ENCODE measurements at regions not wholly inside any gene's neighbourhood (a gene's known extent, or its start where the extent isn't known, plus 50 kb on each side); places are given as distances from the start of the nearest gene placed in this dataset.
"Not testable (repeated sequence)": the region's sequence is repeated elsewhere in the genome, so short reads cannot be mapped to it uniquely, and the experiment has no call there.

GRCh38 chr1:245060684-245061374, 94.0 kb upstream of the KIF26B start:
- ATAC-seq (ENCODE audit: insufficient number of reproducible peaks, low FRiP score, low read depth) = no peak

GRCh38 chr1:245059806-245060424, 94.9 kb upstream of the KIF26B start:
- no peak for ATAC-seq (ENCODE audit: insufficient number of reproducible peaks, low FRiP score, low read depth)
- Histone ChIP-seq H3K36me3 (no peaks in the 10 kb centered on the region), H3K9me3 (no peaks in the 10 kb centered on the region), H3K27ac (no peak overlapping the region), H3K4me1 (ENCODE audit: control insufficient read depth in 1 of 2, low read depth in 2 of 2) (no peaks in the 10 kb centered on the region), H3K27me3 (replicated peaks; ENCODE audit: insufficient read depth) (no peaks in the 10 kb centered on the region), H3K4me3 (no peak overlapping the region)
- TF ChIP-seq, protein P1, sequence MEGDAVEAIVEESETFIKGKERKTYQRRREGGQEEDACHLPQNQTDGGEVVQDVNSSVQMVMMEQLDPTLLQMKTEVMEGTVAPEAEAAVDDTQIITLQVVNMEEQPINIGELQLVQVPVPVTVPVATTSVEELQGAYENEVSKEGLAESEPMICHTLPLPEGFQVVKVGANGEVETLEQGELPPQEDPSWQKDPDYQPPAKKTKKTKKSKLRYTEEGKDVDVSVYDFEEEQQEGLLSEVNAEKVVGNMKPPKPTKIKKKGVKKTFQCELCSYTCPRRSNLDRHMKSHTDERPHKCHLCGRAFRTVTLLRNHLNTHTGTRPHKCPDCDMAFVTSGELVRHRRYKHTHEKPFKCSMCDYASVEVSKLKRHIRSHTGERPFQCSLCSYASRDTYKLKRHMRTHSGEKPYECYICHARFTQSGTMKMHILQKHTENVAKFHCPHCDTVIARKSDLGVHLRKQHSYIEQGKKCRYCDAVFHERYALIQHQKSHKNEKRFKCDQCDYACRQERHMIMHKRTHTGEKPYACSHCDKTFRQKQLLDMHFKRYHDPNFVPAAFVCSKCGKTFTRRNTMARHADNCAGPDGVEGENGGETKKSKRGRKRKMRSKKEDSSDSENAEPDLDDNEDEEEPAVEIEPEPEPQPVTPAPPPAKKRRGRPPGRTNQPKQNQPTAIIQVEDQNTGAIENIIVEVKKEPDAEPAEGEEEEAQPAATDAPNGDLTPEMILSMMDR (IDR thresholded peaks at IDR 0.05) = no peak
- no peak for DNase-seq (ENCODE audit: low spot score)

More at GRCh38 chr1:245060684-245061374, 94.0 kb upstream of the KIF26B start:
- no peaks in the 10 kb centered on the region for H3K27me3 ChIP-seq (replicated peaks; ENCODE audit: insufficient read depth)
- no peak for DNase-seq (ENCODE audit: low spot score)
- no peaks in the 10 kb centered on the region for H3K4me1 ChIP-seq (ENCODE audit: control insufficient read depth in 1 of 2, low read depth in 2 of 2)
- H3K27ac ChIP-seq = no peak overlapping the region
- no peaks in the 10 kb centered on the region for H3K9me3 ChIP-seq
- no peaks in the 10 kb centered on the region for H3K36me3 ChIP-seq
- TF ChIP-seq, protein P1 (IDR thresholded peaks at IDR 0.05) = no peak
- no peak overlapping the region for H3K4me3 ChIP-seq

DNA sequence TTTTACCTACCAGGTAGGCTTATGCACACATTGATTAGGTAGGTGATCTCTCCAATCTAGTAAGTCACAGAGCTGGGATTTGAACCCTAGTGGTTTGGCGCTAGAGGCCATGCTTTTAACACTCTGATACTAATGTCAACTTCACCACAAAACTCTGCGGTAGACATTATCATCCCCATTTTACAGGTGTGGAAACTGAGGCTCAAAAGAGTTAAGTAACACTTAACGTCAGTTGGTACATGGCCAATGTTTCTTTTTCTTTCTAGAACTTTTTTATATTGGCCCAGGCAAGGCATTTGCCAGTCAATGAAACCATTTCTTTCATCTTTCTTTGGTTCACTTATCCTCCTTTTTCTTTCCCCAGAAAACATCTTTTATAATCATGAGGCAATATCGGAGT, 95.9 kb upstream of the KIF26B start:
- DNase-seq (ENCODE audit: low spot score) (no peak), ATAC-seq (ENCODE audit: insufficient number of reproducible peaks, low FRiP score, low read depth) (no peak)
- Histone ChIP-seq H3K4me1 (ENCODE audit: control insufficient read depth in 1 of 2, low read depth in 2 of 2) (no peaks in the 10 kb centered on the region), H3K27me3 (replicated peaks; ENCODE audit: insufficient read depth) (no peaks in the 10 kb centered on the region), H3K27ac (no peak overlapping the region), H3K36me3 (no peaks in the 10 kb centered on the region), H3K4me3 (no peak overlapping the region), H3K9me3 (no peaks in the 10 kb centered on the region)
- TF ChIP-seq, protein P1 (IDR thresholded peaks at IDR 0.05) = no peak

GRCh38 chr1:245058436-245058835, 96.3 kb upstream of the KIF26B start:
- no peak for DNase-seq (ENCODE audit: low spot score)
- no peak for ATAC-seq (ENCODE audit: insufficient number of reproducible peaks, low FRiP score, low read depth)
- TF ChIP-seq, protein P1 (IDR thresholded peaks at IDR 0.05) = no peak
- no peaks in the 10 kb centered on the region for H3K27me3 ChIP-seq (replicated peaks; ENCODE audit: insufficient read depth)
- no peak overlapping the region for H3K27ac ChIP-seq
- H3K4me3 ChIP-seq = no peak overlapping the region
- H3K36me3 ChIP-seq = no peaks in the 10 kb centered on the region
- H3K4me1 ChIP-seq (ENCODE audit: control insufficient read depth in 1 of 2, low read depth in 2 of 2) = no peaks in the 10 kb centered on the region
- H3K9me3 ChIP-seq = no peaks in the 10 kb centered on the region

GRCh38 chr1:245056913-245057312, 97.9 kb upstream of the KIF26B start:
- no peak for ATAC-seq (ENCODE audit: insufficient number of reproducible peaks, low FRiP score, low read depth)
- no peaks in the 10 kb centered on the region for H3K9me3 ChIP-seq

GRCh38 chr1:245056296-245056695, 98.5 kb upstream of the KIF26B start:
- H3K36me3 ChIP-seq, H3K27ac ChIP-seq: not testable (repeated sequence)

More at GRCh38 chr1:245056913-245057312, 97.9 kb upstream of the KIF26B start:
- DNase-seq (ENCODE audit: low spot score) = no peak
- Histone ChIP-seq H3K4me3 (no peak overlapping the region), H3K27me3 (replicated peaks; ENCODE audit: insufficient read depth) (no peaks in the 10 kb centered on the region), H3K4me1 (ENCODE audit: control insufficient read depth in 1 of 2, low read depth in 2 of 2) (no peaks in the 10 kb centered on the region), H3K27ac (no peak overlapping the region), H3K36me3 (no peaks in the 10 kb centered on the region)
- TF ChIP-seq, protein P1 (IDR thresholded peaks at IDR 0.05) = no peak

More at GRCh38 chr1:245056296-245056695, 98.5 kb upstream of the KIF26B start:
- not testable (repeated sequence) for H3K27me3 ChIP-seq (replicated peaks; ENCODE audit: insufficient read depth); DNase-seq (ENCODE audit: low spot score); ATAC-seq (ENCODE audit: insufficient number of reproducible peaks, low FRiP score, low read depth); H3K9me3 ChIP-seq; H3K4me3 ChIP-seq; H3K4me1 ChIP-seq (ENCODE audit: control insufficient read depth in 1 of 2, low read depth in 2 of 2)

All from thoracic aorta (tissue), 2 donors.